GM23338 (cell line): ENCODE measurements at regions not wholly inside any gene's neighbourhood (a gene's known extent, or its start where the extent isn't known, plus 50 kb on each side); places are given as distances from the start of the nearest gene placed in this dataset.

Source experiments
- ATAC-seq: fragments of 200-7000 bp; cut with Tn5 transposase; 3 replicates; pipeline ENCODE4 v1.9.1; 2020
- DNase-seq: peaks from one replicate; pipeline ENCODE4 v3.0.0-alpha.2; 2015; ENCODE audit warnings: low spot score
- H2AFZ ChIP-seq: fragments of 200-600 bp; sonication (generic); 2 replicates; pipeline ENCODE4 v1.8.0; 2016; ENCODE audit warnings: antibody characterized with exemption, mild to moderate bottlenecking, moderate library complexity
- H3F3A ChIP-seq: fragments of 200-600 bp; sonication (generic); replicated peaks from 2 replicates; pipeline ENCODE4 v1.8.0; 2017; ENCODE audit warnings: antibody characterized with exemption, mixed run types, low read depth
- H3K27ac ChIP-seq: fragments of 200-600 bp; sonication (generic); 2 replicates; pipeline ENCODE4 v1.6.1; 2016; ENCODE audit warnings: low read depth
- H3K27me3 ChIP-seq: fragments of 200-600 bp; sonication (generic); 2 replicates; pipeline ENCODE4 v1.8.0; 2016; ENCODE audit warnings: mild to moderate bottlenecking, mixed run types, moderate library complexity; ENCODE audit not compliant: insufficient read depth
- H3K36me3 ChIP-seq: fragments of 200-600 bp; sonication (generic); 2 replicates; pipeline ENCODE4 v1.8.0; 2016; ENCODE audit warnings: mild to moderate bottlenecking; ENCODE audit not compliant: insufficient read depth
- H3K4me1 ChIP-seq: fragments of 200-600 bp; sonication (generic); 2 replicates; pipeline ENCODE4 v1.8.0; 2016; ENCODE audit warnings: mild to moderate bottlenecking, moderate library complexity; ENCODE audit not compliant: insufficient read depth
- H3K4me2 ChIP-seq: fragments of 200-600 bp; sonication (generic); 2 replicates; pipeline ENCODE4 v1.7.1; 2017; ENCODE audit warnings: mixed run types
- H3K4me3 ChIP-seq: fragments of 200-600 bp; sonication (generic); 2 replicates; pipeline ENCODE4 v1.6.1; 2016; ENCODE audit warnings: mixed run types
- H3K79me2 ChIP-seq: fragments of 200-600 bp; sonication (generic); replicated peaks from 2 replicates; pipeline ENCODE4 v1.8.0; 2017; ENCODE audit warnings: mild to moderate bottlenecking; ENCODE audit not compliant: insufficient read depth
- H3K9me2 ChIP-seq: fragments of 200-600 bp; sonication (generic); 2 replicates; pipeline ENCODE4 v1.8.0; 2017; ENCODE audit not compliant: insufficient read depth
- H4K20me1 ChIP-seq: fragments of 200-600 bp; sonication (generic); replicated peaks from 2 replicates; pipeline ENCODE4 v1.8.0; 2017; ENCODE audit warnings: mild to moderate bottlenecking; ENCODE audit not compliant: insufficient read depth
- H3K27ac Mint-ChIP-seq: 2 replicates; pipeline ENCODE4 v1.8.0; 2020; ENCODE audit warnings: inconsistent platforms, mild to moderate bottlenecking, moderate library complexity, mixed read lengths
- H3K27me3 Mint-ChIP-seq: 3 replicates; pipeline ENCODE4 v1.8.0; 2022; ENCODE audit warnings: low read depth, mild to moderate bottlenecking, moderate library complexity, mixed read lengths, inconsistent platforms; ENCODE audit not compliant: insufficient read depth, poor library complexity
- H3K36me3 Mint-ChIP-seq: 3 replicates; pipeline ENCODE4 v1.8.0; 2021; ENCODE audit warnings: low read depth, mild to moderate bottlenecking, inconsistent platforms, moderate library complexity, mixed read lengths
- H3K4me1 Mint-ChIP-seq: 3 replicates; pipeline ENCODE4 v1.8.0; 2020; ENCODE audit warnings: mild to moderate bottlenecking, inconsistent platforms, mixed read lengths
- H3K4me3 Mint-ChIP-seq: 3 replicates; pipeline ENCODE4 v1.8.0; 2021; ENCODE audit warnings: moderate library complexity, mild to moderate bottlenecking, inconsistent platforms, mixed read lengths
- H3K9me3 Mint-ChIP-seq: 3 replicates; pipeline ENCODE4 v1.8.0; 2020; ENCODE audit warnings: moderate library complexity, mild to moderate bottlenecking, inconsistent platforms, mixed read lengths
- CREB1 ChIP-seq: fragments of 250-450 bp; sonication (Bioruptor Pico); IDR thresholded peaks from 2 replicates; pipeline ENCODE4 v1.5.0; 2020; ENCODE audit warnings: low read depth, mild to moderate bottlenecking, moderate library complexity
- CTCF ChIP-seq, 2 experiments: fragments of 200-600 bp in 1 of 2; sonication (generic) in 1 of 2; conservative IDR thresholded peaks; 2 replicates each; pipeline versions ENCODE4 v1.5.1 to v1.6.1; 2016 to 2017; ENCODE audit warnings: antibody characterized with exemption in 2 of 2, low read depth in 2 of 2, mild to moderate bottlenecking in 2 of 2, moderate library complexity in 1 of 2
- EZH2 ChIP-seq: fragments of 200-600 bp; sonication (generic); IDR thresholded peaks from one replicate; pipeline ENCODE4 v1.8.0; 2017; ENCODE audit warnings: antibody characterized with exemption, mild to moderate bottlenecking, low read depth; ENCODE audit not compliant: unreplicated experiment
- EZH2phosphoT487 ChIP-seq: fragments of 200-600 bp; sonication (generic); IDR thresholded peaks from one replicate; pipeline ENCODE4 v1.8.1; 2018; ENCODE audit warnings: antibody characterized with exemption; ENCODE audit not compliant: unreplicated experiment
- JUNB ChIP-seq: IDR thresholded peaks from one replicate; pipeline ENCODE4 v1.6.1; 2016; ENCODE audit warnings: antibody characterized with exemption; ENCODE audit not compliant: unreplicated experiment
- NANOG ChIP-seq: IDR thresholded peaks from 2 replicates; pipeline ENCODE4 v1.6.1; 2016; ENCODE audit warnings: antibody characterized with exemption, borderline replicate concordance
- ZNF114 ChIP-seq: fragments of 250-450 bp; sonication (Bioruptor Pico); IDR thresholded peaks from 2 replicates; pipeline ENCODE4 v1.5.0; 2020; ENCODE audit warnings: mild to moderate bottlenecking, moderate library complexity
- ZNF331 ChIP-seq: fragments of 250-450 bp; sonication (Bioruptor Pico); IDR thresholded peaks from 2 replicates; pipeline ENCODE4 v1.5.0; 2020; ENCODE audit warnings: low read depth, mild to moderate bottlenecking, moderate library complexity
- TF ChIP-seq, protein P1 (sequence below): IDR thresholded peaks from 2 replicates; pipeline ENCODE4 v1.6.1; 2016; ENCODE audit warnings: antibody characterized with exemption

GRCh38 chr1:56435434-56436262 is 143.7 kb downstream of the PLPP3 start (continued):
- TF ChIP-seq EZH2 (no peak), CTCF (conservative IDR thresholded peaks at IDR 0.05; ENCODE audit: low read depth in 2 of 2) (no peak), ZNF114 (no peak)

GRCh38 chr1:56434740-56435139 is 144.6 kb downstream of the PLPP3 start:
- no peak overlapping the region for H3K4me3 ChIP-seq
- H3F3A ChIP-seq, result no peaks in the 10 kb centered on the region; the same call in 1 of the 2 replicates
- DNase-seq (peak; percentile 35), ATAC-seq (peak; percentile 25)
- H3K9me2 ChIP-seq, result 0 out of 2 replicates have a peak, but pooled peaks cover 5% of the 10 kb centered on the region
- no peaks in the 10 kb centered on the region for H3K36me3 ChIP-seq
- Mint-ChIP-seq H3K27ac (no peak overlapping the region), H3K4me1 (peaks cover 63% of the 10 kb centered on the region), H3K36me3 (no peaks in the 10 kb centered on the region; the same call in 2 of the 3 replicates), H3K4me3 (no peak overlapping the region), H3K9me3 (no peaks in the 10 kb centered on the region), H3K27me3 (peaks cover 34% of the 10 kb centered on the region)
- 0 out of 2 replicates have a peak overlapping the region, but pooled peaks have one; percentile 31 for H3K4me2 ChIP-seq
- H2AFZ ChIP-seq, result no peak overlapping the region
- H3K79me2 ChIP-seq, result no peaks in the 10 kb centered on the region
- peaks cover 36% of the 10 kb centered on the region for H3K4me1 ChIP-seq
- peaks cover 43% of the 10 kb centered on the region for H3K27me3 ChIP-seq
- TF ChIP-seq NANOG, result no peak
- TF ChIP-seq JUNB, result no peak
- peak in 1 of 2 experiments; percentile 47; a peak in 3 of 4 replicates for TF ChIP-seq CTCF (conservative IDR thresholded peaks at IDR 0.05; ENCODE audit: low read depth in 2 of 2)
- TF ChIP-seq ZNF331 (CRISPR knock-in tag), result no peak
- no peak for TF ChIP-seq EZH2phosphoT487
- H4K20me1 ChIP-seq, result no peaks in the 10 kb centered on the region
- no peak overlapping the region for H3K27ac ChIP-seq

DNA sequence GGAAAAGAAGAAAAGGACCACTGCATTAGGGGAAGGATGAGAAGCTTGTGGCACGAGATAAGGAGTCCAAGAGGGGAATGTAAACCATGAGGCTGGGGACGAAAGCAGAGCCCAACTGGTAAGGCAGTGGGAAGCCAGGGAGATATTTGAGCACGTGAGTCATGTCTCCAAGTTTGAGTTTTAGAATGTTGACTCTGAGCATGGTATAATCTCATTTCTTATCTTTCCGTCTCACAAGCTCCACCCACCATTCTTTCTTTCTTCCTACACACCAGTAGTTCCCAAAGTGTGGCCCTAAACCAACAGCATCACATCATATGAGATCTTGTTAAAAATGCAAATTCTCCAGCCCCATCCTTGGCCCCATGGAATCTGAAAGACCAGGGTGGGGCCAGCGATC is 145.3 kb downstream of the PLPP3 start:
- H3K4me2 ChIP-seq, result no peak overlapping the region
- peaks cover 42% of the 10 kb centered on the region for H3K27me3 ChIP-seq
- no peaks in the 10 kb centered on the region for H4K20me1 ChIP-seq
- no peaks in the 10 kb centered on the region; the same call in 2 of the 3 replicates for H3K36me3 Mint-ChIP-seq
- no peak overlapping the region for H3K27ac Mint-ChIP-seq
- H3K79me2 ChIP-seq, result no peaks in the 10 kb centered on the region
- no peaks in the 10 kb centered on the region for H3K36me3 ChIP-seq
- peaks cover 62% of the 10 kb centered on the region for H3K4me1 Mint-ChIP-seq
- H3K27me3 Mint-ChIP-seq, result peaks cover 30% of the 10 kb centered on the region
- H2AFZ ChIP-seq, result no peak overlapping the region
- ATAC-seq, result no peak
- DNase-seq, result no peak
- no peaks in the 10 kb centered on the region; the same call in 1 of the 2 replicates for H3F3A ChIP-seq
- H3K4me1 ChIP-seq, result peaks cover 36% of the 10 kb centered on the region
- H3K27ac ChIP-seq, result no peak overlapping the region
- 0 out of 2 replicates have a peak, but pooled peaks cover under 1% of the 10 kb centered on the region for H3K9me2 ChIP-seq
- H3K4me3 Mint-ChIP-seq, result no peak overlapping the region
- H3K4me3 ChIP-seq, result no peak overlapping the region
- no peaks in the 10 kb centered on the region for H3K9me3 Mint-ChIP-seq
- TF ChIP-seq CTCF (conservative IDR thresholded peaks at IDR 0.05; ENCODE audit: low read depth in 2 of 2) (no peak), NANOG (no peak), CREB1 (CRISPR knock-in tag) (no peak), ZNF331 (CRISPR knock-in tag) (no peak)
- TF ChIP-seq, protein P1, sequence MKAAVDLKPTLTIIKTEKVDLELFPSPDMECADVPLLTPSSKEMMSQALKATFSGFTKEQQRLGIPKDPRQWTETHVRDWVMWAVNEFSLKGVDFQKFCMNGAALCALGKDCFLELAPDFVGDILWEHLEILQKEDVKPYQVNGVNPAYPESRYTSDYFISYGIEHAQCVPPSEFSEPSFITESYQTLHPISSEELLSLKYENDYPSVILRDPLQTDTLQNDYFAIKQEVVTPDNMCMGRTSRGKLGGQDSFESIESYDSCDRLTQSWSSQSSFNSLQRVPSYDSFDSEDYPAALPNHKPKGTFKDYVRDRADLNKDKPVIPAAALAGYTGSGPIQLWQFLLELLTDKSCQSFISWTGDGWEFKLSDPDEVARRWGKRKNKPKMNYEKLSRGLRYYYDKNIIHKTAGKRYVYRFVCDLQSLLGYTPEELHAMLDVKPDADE, result no peak
